Fibroblast of lung (primary cell): ENCODE measurements at regions not wholly inside any gene's neighbourhood (a gene's known extent, or its start where the extent isn't known, plus 50 kb on each side); places are given as distances from the start of the nearest gene placed in this dataset.

Source experiments
- DNase-seq, 2 donors: peaks; one replicate each; pipeline versions ENCODE4 v3.0.0 to v3.0.0-alpha.2; 2010; ENCODE audit warnings: low read depth in 2 of 2
- H2AFZ ChIP-seq: 2 replicates; pipeline ENCODE4 v1.5.1; 2012; ENCODE audit warnings: low read length, control low read depth, inconsistent platforms
- H3K27ac ChIP-seq: 2 replicates; pipeline ENCODE4 v1.5.1; 2011; ENCODE audit warnings: low read length, control low read depth; ENCODE audit not compliant: insufficient read depth
- H3K27me3 ChIP-seq: 2 replicates; pipeline ENCODE4 v1.5.1; 2011; ENCODE audit warnings: mild to moderate bottlenecking, low read length; ENCODE audit not compliant: control insufficient read depth, insufficient read depth
- H3K36me3 ChIP-seq: 2 replicates; pipeline ENCODE4 v1.5.1; 2011; ENCODE audit warnings: low read length; ENCODE audit not compliant: control insufficient read depth, insufficient read depth
- H3K4me1 ChIP-seq: 2 replicates; pipeline ENCODE4 v1.5.1; 2011; ENCODE audit warnings: low read length; ENCODE audit not compliant: control insufficient read depth, insufficient read depth; ENCODE audit errors: extremely low read depth
- H3K4me2 ChIP-seq: 2 replicates; pipeline ENCODE4 v1.5.1; 2011; ENCODE audit warnings: low read length, control low read depth; ENCODE audit not compliant: insufficient read depth; ENCODE audit errors: extremely low read depth
- H3K4me3 ChIP-seq, 4 experiments: fragments of 200-600 bp in 1 of 4; sonication (generic) in 1 of 4; replicated peaks in 1 of 4; 2 replicates each; pipeline ENCODE4 v1.5.1; 2011 to 2016; ENCODE audit warnings: low read length in 4 of 4, low read depth in 3 of 4, mild to moderate bottlenecking in 3 of 4, control low read depth in 2 of 4, inconsistent platforms in 1 of 4, mixed read lengths in 1 of 4; ENCODE audit not compliant: insufficient read depth in 1 of 4; ENCODE audit errors: control extremely low read depth in 1 of 4
- H3K79me2 ChIP-seq: 2 replicates; pipeline ENCODE4 v1.5.1; 2012; ENCODE audit warnings: mild to moderate bottlenecking, low read length, inconsistent platforms; ENCODE audit not compliant: control insufficient read depth, insufficient read depth
- H3K9ac ChIP-seq: 2 replicates; pipeline ENCODE4 v1.5.1; 2011; ENCODE audit warnings: mild to moderate bottlenecking, low read length, control low read depth; ENCODE audit not compliant: insufficient read depth
- H3K9me3 ChIP-seq: 2 replicates; pipeline ENCODE4 v1.5.1; 2012; ENCODE audit warnings: low read depth, low read length; ENCODE audit not compliant: control insufficient read depth, insufficient read depth
- H4K20me1 ChIP-seq: 2 replicates; pipeline ENCODE4 v1.5.1; 2011; ENCODE audit warnings: low read length; ENCODE audit not compliant: control insufficient read depth, insufficient read depth; ENCODE audit errors: extremely low read depth
- CTCF ChIP-seq, 2 donors: IDR thresholded peaks in 1 of 2; conservative IDR thresholded peaks in 1 of 2; 1 replicate in 1 of 2; 2 replicates in 1 of 2; pipeline ENCODE4 v1.5.1; 2011 to 2012; ENCODE audit warnings: low read length in 2 of 2, control low read depth in 1 of 2, inconsistent platforms in 1 of 2, low read depth in 1 of 2, mild to moderate bottlenecking in 1 of 2
- EZH2 ChIP-seq: IDR thresholded peaks from 2 replicates; pipeline ENCODE4 v1.5.1; 2012; ENCODE audit warnings: low read length, control low read depth, mild to moderate bottlenecking; ENCODE audit errors: missing control alignments

GRCh38 chr6:6534399-6534798, 54.1 kb upstream of the LY86 start:
- Histone ChIP-seq H3K9ac (no peak overlapping the region), H3K9me3 (no peaks in the 10 kb centered on the region), H3K4me2 (no peak overlapping the region), H2AFZ (no peak overlapping the region), H3K27me3 (no peaks in the 10 kb centered on the region), H4K20me1 (no peaks in the 10 kb centered on the region), H3K4me3 (no peak overlapping the region), H3K4me1 (no peaks in the 10 kb centered on the region), H3K27ac (no peak overlapping the region), H3K36me3 (no peaks in the 10 kb centered on the region), H3K79me2 (no peaks in the 10 kb centered on the region)
- DNase-seq = no peak
- no peak for TF ChIP-seq CTCF (conservative IDR thresholded peaks at IDR 0.05 in 1 of 2, IDR thresholded peaks at IDR 0.05 in 1 of 2; ENCODE audit: low read depth in 1 of 2, low read length in 2 of 2)
- TF ChIP-seq EZH2 = no peak

GRCh38 chr6:6537488-6538260, 50.8 kb upstream of the LY86 start:
- Histone ChIP-seq H3K27ac (no peak overlapping the region), H3K4me2 (no peak overlapping the region), H4K20me1 (no peaks in the 10 kb centered on the region), H3K9ac (no peak overlapping the region), H3K9me3 (no peaks in the 10 kb centered on the region), H3K36me3 (no peaks in the 10 kb centered on the region), H3K27me3 (no peaks in the 10 kb centered on the region), H2AFZ (no peak overlapping the region), H3K4me3 (no peak overlapping the region), H3K4me1 (no peaks in the 10 kb centered on the region), H3K79me2 (no peaks in the 10 kb centered on the region)
- TF ChIP-seq EZH2 (no peak), CTCF (conservative IDR thresholded peaks at IDR 0.05 in 1 of 2, IDR thresholded peaks at IDR 0.05 in 1 of 2; ENCODE audit: low read depth in 1 of 2, low read length in 2 of 2) (no peak)
- DNase-seq = no peak

GRCh38 chr6:6538261-6538660, 50.3 kb upstream of the LY86 start:
- no peak overlapping the region for H2AFZ ChIP-seq
- no peak overlapping the region for H3K4me3 ChIP-seq
- H3K79me2 ChIP-seq = no peaks in the 10 kb centered on the region
- no peaks in the 10 kb centered on the region for H3K36me3 ChIP-seq
- H3K4me2 ChIP-seq = no peak overlapping the region
- H3K27ac ChIP-seq = no peak overlapping the region
- DNase-seq = no peak
- H3K27me3 ChIP-seq = no peaks in the 10 kb centered on the region
- H3K9me3 ChIP-seq = no peaks in the 10 kb centered on the region
- no peaks in the 10 kb centered on the region for H4K20me1 ChIP-seq
- H3K9ac ChIP-seq = no peak overlapping the region
- no peaks in the 10 kb centered on the region for H3K4me1 ChIP-seq
- TF ChIP-seq CTCF (conservative IDR thresholded peaks at IDR 0.05 in 1 of 2, IDR thresholded peaks at IDR 0.05 in 1 of 2; ENCODE audit: low read depth in 1 of 2, low read length in 2 of 2) (no peak), EZH2 (no peak)
